T-helper 1 cell (primary cell): ENCODE measurements at regions not wholly inside any gene's neighbourhood (a gene's known extent, or its start where the extent isn't known, plus 50 kb on each side); places are given as distances from the start of the nearest gene placed in this dataset.
"Not testable (repeated sequence)": the region's sequence is repeated elsewhere in the genome, so short reads cannot be mapped to it uniquely, and the experiment has no call there.

Source experiments
- DNase-seq, 5 donors: peaks; one replicate each; pipeline ENCODE4 v3.0.0-alpha.2; 2012 to 2020

- DNase-seq, result no peak
Measured at GRCh38 chr10:2228320-2228901, 491.1 kb upstream of the ADARB2 start.

GRCh38 chr10:2225609-2226008 lies 488.3 kb upstream of the ADARB2 start:
- no peak for DNase-seq

GRCh38 chr10:2223548-2224320 lies 486.4 kb upstream of the ADARB2 start:
- no peak for DNase-seq

GRCh38 chr10:2222631-2223030 lies 485.3 kb upstream of the ADARB2 start:
- DNase-seq, result no peak

GRCh38 chr10:2214805-2215204 lies 477.5 kb upstream of the ADARB2 start:
- no peak for DNase-seq

- no peak for DNase-seq
Measured at GRCh38 chr10:2214092-2214491, 476.8 kb upstream of the ADARB2 start.

GRCh38 chr10:2212244-2212834 lies 475.0 kb upstream of the ADARB2 start:
- DNase-seq, result no peak

GRCh38 chr10:2210088-2210487 lies 472.8 kb upstream of the ADARB2 start:
- DNase-seq, result no peak

- no peak for DNase-seq
Measured at GRCh38 chr10:2208106-2208505, 470.8 kb upstream of the ADARB2 start.

GRCh38 chr10:2207246-2207922 lies 470.1 kb upstream of the ADARB2 start:
- DNase-seq, result no peak

GRCh38 chr10:2205406-2205805 lies 468.1 kb upstream of the ADARB2 start:
- no peak for DNase-seq

GRCh38 chr10:2202401-2202800 lies 465.1 kb upstream of the ADARB2 start:
- no peak for DNase-seq

GRCh38 chr10:2201534-2202099 lies 464.3 kb upstream of the ADARB2 start:
- DNase-seq, result no peak

GRCh38 chr10:2197663-2198062 lies 460.3 kb upstream of the ADARB2 start:
- no peak for DNase-seq

GRCh38 chr10:2196272-2196671 lies 458.9 kb upstream of the ADARB2 start:
- no peak for DNase-seq

GRCh38 chr10:2189356-2189755 lies 452.0 kb upstream of the ADARB2 start:
- DNase-seq, result not testable (repeated sequence)

GRCh38 chr10:2188371-2188770 lies 451.0 kb upstream of the ADARB2 start:
- DNase-seq, result no peak

GRCh38 chr10:2173327-2173726 lies 436.0 kb upstream of the ADARB2 start:
- DNase-seq, result no peak

GRCh38 chr10:2165771-2166460 lies 428.6 kb upstream of the ADARB2 start:
- no peak for DNase-seq

- DNase-seq, result no peak
Measured at GRCh38 chr10:2150288-2150687, 413.0 kb upstream of the ADARB2 start.

GRCh38 chr10:2145926-2146478 lies 408.7 kb upstream of the ADARB2 start:
- DNase-seq, result no peak

GRCh38 chr10:2145491-2145890 lies 408.2 kb upstream of the ADARB2 start:
- no peak for DNase-seq
